Mesendoderm (in vitro differentiated cells): ENCODE measurements at regions not wholly inside any gene's neighbourhood (a gene's known extent, or its start where the extent isn't known, plus 50 kb on each side); places are given as distances from the start of the nearest gene placed in this dataset.

Source experiments
- DNase-seq: peaks from one replicate; pipeline ENCODE4 v3.0.0; 2013
- H2AK5ac ChIP-seq: 2 replicates; pipeline ENCODE4 v1.6.1; 2013; ENCODE audit warnings: low read length, inconsistent platforms
- H2BK120ac ChIP-seq: 2 replicates; pipeline ENCODE4 v1.6.1; 2013; ENCODE audit warnings: low read depth, mild to moderate bottlenecking, low read length, moderate library complexity, mixed read lengths
- H2BK15ac ChIP-seq: replicated peaks from 2 replicates; pipeline ENCODE4 v1.6.1; 2013; ENCODE audit warnings: low read depth, mild to moderate bottlenecking, moderate library complexity
- H2BK5ac ChIP-seq: 2 replicates; pipeline ENCODE4 v1.6.1; 2013; ENCODE audit warnings: low read length, inconsistent platforms
- H3K18ac ChIP-seq: 2 replicates; pipeline ENCODE4 v1.6.1; 2013; ENCODE audit warnings: mild to moderate bottlenecking, low read length, mixed read lengths
- H3K23ac ChIP-seq: one replicate; pipeline ENCODE4 v1.6.1; 2013; ENCODE audit warnings: low read length
- H3K27ac ChIP-seq: 2 replicates; pipeline ENCODE4 v1.5.1; 2013; ENCODE audit warnings: low read depth, mild to moderate bottlenecking, inconsistent platforms, low read length, moderate library complexity
- H3K27me3 ChIP-seq: 2 replicates; pipeline ENCODE4 v1.6.1; 2013; ENCODE audit warnings: low read length, control low read depth, mild to moderate bottlenecking, inconsistent platforms; ENCODE audit not compliant: insufficient read depth, poor library complexity
- H3K36me3 ChIP-seq: 2 replicates; pipeline ENCODE4 v1.6.1; 2013; ENCODE audit warnings: low read length, inconsistent platforms; ENCODE audit not compliant: control insufficient read depth, insufficient read depth
- H3K4ac ChIP-seq: one replicate; pipeline ENCODE4 v1.6.1; 2013; ENCODE audit warnings: low read depth, mild to moderate bottlenecking, low read length, moderate library complexity
- H3K4me1 ChIP-seq: 2 replicates; pipeline ENCODE4 v1.6.1; 2013; ENCODE audit warnings: low read depth, low read length, inconsistent platforms; ENCODE audit not compliant: control insufficient read depth
- H3K4me2 ChIP-seq: 2 replicates; pipeline ENCODE4 v1.6.1; 2013; ENCODE audit warnings: low read length
- H3K4me3 ChIP-seq: 2 replicates; pipeline ENCODE4 v1.5.1; 2013; ENCODE audit warnings: mild to moderate bottlenecking, low read length
- H3K56ac ChIP-seq: one replicate; pipeline ENCODE4 v1.6.1; 2013; ENCODE audit warnings: low read length
- H3K79me1 ChIP-seq: 2 replicates; pipeline ENCODE4 v1.6.1; 2013; ENCODE audit warnings: low read length, inconsistent platforms
- H3K79me2 ChIP-seq: 2 replicates; pipeline ENCODE4 v1.6.1; 2013; ENCODE audit warnings: mild to moderate bottlenecking, low read length; ENCODE audit not compliant: control insufficient read depth, insufficient read depth
- H3K9ac ChIP-seq: 2 replicates; pipeline ENCODE4 v1.6.1; 2013; ENCODE audit warnings: low read length, inconsistent platforms
- H4K5ac ChIP-seq: one replicate; pipeline ENCODE4 v1.6.1; 2013; ENCODE audit warnings: low read length
- H4K8ac ChIP-seq: one replicate; pipeline ENCODE4 v1.6.1; 2013; ENCODE audit warnings: low read depth, mild to moderate bottlenecking, control low read depth, low read length, moderate library complexity
- WGBS: extraction: QIAGEN DNeasy Blood & Tissue Kit; methylation state at CpG from one replicate; pipeline ENCODE4 v1.1.7; 2013; ENCODE audit warnings: low lambda C conversion rate, missing lambda C conversion rate; ENCODE audit not compliant: insufficient coverage; ENCODE audit errors: extremely low coverage; 5-methylcytosine and 5-hydroxymethylcytosine counted together

DNA sequence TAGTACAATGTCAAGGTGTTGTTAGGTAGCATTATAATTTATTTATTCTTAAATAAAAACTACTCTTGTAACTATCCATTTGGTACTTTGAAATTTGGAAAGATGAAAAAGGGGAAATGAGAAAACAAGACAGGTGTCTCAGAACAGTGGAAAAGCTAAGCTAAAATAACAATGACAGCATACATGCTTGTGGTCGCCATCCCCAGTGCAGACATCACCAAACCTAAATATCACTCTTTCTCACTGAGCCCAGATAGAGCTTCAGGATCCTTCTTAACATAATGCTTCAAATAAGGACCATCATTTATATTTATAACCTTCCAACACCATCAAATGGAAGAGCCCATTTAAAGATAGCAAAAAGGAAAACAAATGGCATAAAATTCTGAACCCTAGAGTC is 434.4 kb upstream of the BRINP1 start:
- Histone ChIP-seq H3K4me3 (no peak overlapping the region), H4K5ac (no peak overlapping the region), H4K8ac (peak overlapping the region; percentile 28), H3K4me1 (no peaks in the 10 kb centered on the region), H3K27me3 (no peaks in the 10 kb centered on the region), H3K56ac (no peak overlapping the region), H3K9ac (no peak overlapping the region), H2BK120ac (no peak overlapping the region), H3K18ac (no peak overlapping the region), H3K27ac (no peak overlapping the region), H3K23ac (no peak overlapping the region), H2BK15ac (no peak overlapping the region), H3K36me3 (no peaks in the 10 kb centered on the region), H3K79me1 (no peaks in the 10 kb centered on the region), H2BK5ac (no peak overlapping the region), H2AK5ac (no peak overlapping the region), H3K4me2 (no peak overlapping the region), H3K79me2 (no peaks in the 10 kb centered on the region), H3K4ac (no peak overlapping the region)
- DNase-seq: no peak
- WGBS: no CpG with 5 or more reads among the region's 1 CpG

DNA sequence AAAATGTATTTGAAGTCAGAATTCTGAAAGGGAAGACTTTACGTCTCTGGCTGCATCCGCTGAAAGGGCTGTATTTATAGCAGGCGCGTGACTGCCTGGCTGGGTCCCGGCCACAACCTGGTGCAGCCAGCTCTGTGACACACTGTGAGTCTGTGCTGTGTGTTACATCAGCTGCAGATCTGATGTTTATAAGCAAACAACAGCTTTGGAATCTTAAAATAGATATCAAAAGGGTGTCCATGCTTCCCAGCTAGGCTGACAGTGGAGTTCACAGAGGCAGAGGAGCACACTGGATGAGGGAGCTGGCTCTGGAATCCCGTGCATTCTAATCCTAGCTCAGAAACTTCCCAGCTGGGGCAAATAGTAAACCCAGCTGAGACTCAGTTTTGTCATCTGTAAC is 433.4 kb upstream of the BRINP1 start:
- Histone ChIP-seq H2BK120ac (no peak overlapping the region), H3K4ac (no peak overlapping the region), H4K8ac (no peak overlapping the region), H3K4me1 (no peaks in the 10 kb centered on the region), H3K36me3 (no peaks in the 10 kb centered on the region), H2BK5ac (no peak overlapping the region), H3K18ac (no peak overlapping the region), H3K27me3 (no peaks in the 10 kb centered on the region), H4K5ac (no peak overlapping the region), H3K4me3 (no peak overlapping the region), H2AK5ac (no peak overlapping the region), H3K79me2 (no peaks in the 10 kb centered on the region), H3K56ac (no peak overlapping the region), H3K23ac (no peak overlapping the region), H3K79me1 (no peaks in the 10 kb centered on the region), H2BK15ac (no peak overlapping the region), H3K4me2 (no peak overlapping the region), H3K9ac (no peak overlapping the region), H3K27ac (no peak overlapping the region)
- no CpG with 5 or more reads among the region's 6 CpGs for WGBS
- no peak for DNase-seq

DNA sequence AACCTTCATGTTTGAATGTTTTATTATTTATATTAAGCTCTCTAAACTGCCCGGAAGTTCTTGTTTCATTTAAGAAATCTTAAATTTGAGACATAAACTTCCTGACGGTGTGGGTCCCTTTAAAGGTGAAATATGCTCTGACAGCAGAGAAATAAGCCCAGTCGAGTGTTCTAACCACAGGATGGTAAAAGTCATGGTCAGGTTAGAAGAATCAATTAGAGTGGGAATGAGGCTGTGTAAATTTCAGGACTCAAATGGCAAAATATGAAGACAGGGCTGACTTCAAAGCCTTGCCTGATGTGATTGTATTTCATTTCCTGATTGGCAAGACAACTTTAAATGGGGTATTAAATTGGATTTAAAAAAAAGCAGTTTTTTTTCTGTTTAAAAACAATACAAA is 432.9 kb upstream of the BRINP1 start:
- Histone ChIP-seq H3K56ac (no peak overlapping the region), H4K8ac (no peak overlapping the region), H3K36me3 (no peaks in the 10 kb centered on the region), H3K4me3 (no peak overlapping the region), H2BK120ac (no peak overlapping the region), H2BK15ac (no peak overlapping the region), H3K4me1 (no peaks in the 10 kb centered on the region), H3K18ac (no peak overlapping the region), H3K4ac (no peak overlapping the region), H3K27ac (no peak overlapping the region), H2AK5ac (no peak overlapping the region), H3K4me2 (no peak overlapping the region), H2BK5ac (no peak overlapping the region), H3K23ac (no peak overlapping the region), H4K5ac (no peak overlapping the region), H3K27me3 (no peaks in the 10 kb centered on the region), H3K79me2 (no peaks in the 10 kb centered on the region), H3K9ac (no peak overlapping the region), H3K79me1 (no peaks in the 10 kb centered on the region)
- DNase-seq: no peak
- no CpG with 5 or more reads among the region's 3 CpGs for WGBS

DNA sequence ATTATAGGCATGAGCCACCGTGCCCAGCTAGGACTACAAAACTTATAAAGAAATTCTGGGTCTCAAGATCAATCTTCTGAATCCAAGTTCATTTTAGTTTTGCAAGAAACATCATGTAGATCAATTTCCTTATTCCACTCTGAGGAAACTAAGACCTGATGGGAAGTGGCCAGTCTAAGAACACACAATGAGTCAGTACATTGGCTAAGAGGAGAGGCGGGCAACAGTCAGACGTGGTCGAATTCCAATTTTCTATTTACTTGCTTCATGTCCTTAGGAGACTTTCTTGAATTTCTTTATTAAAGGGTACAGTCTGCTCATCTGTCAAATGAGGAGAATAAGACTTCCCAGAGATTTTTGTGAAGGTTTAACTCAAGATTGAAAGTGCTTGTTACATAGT is 432.1 kb upstream of the BRINP1 start:
- no peaks in the 10 kb centered on the region for H3K79me1 ChIP-seq
- no peaks in the 10 kb centered on the region for H3K4me1 ChIP-seq
- no peak overlapping the region for H2BK5ac ChIP-seq
- no peak overlapping the region for H2AK5ac ChIP-seq
- no peak overlapping the region for H3K23ac ChIP-seq
- no peak overlapping the region for H3K4ac ChIP-seq
- no peak overlapping the region for H3K9ac ChIP-seq
- no peak overlapping the region for H3K27ac ChIP-seq
- H4K8ac ChIP-seq: no peak overlapping the region
- no peak overlapping the region for H2BK15ac ChIP-seq
- no peak overlapping the region for H2BK120ac ChIP-seq
- no peaks in the 10 kb centered on the region for H3K79me2 ChIP-seq
- H4K5ac ChIP-seq: no peak overlapping the region
- H3K56ac ChIP-seq: no peak overlapping the region
- DNase-seq: no peak
- H3K27me3 ChIP-seq: no peaks in the 10 kb centered on the region
- no peak overlapping the region for H3K18ac ChIP-seq
- no peak overlapping the region for H3K4me2 ChIP-seq
- no CpG with 5 or more reads among the region's 4 CpGs for WGBS
- H3K4me3 ChIP-seq: no peak overlapping the region
- no peaks in the 10 kb centered on the region for H3K36me3 ChIP-seq

DNA sequence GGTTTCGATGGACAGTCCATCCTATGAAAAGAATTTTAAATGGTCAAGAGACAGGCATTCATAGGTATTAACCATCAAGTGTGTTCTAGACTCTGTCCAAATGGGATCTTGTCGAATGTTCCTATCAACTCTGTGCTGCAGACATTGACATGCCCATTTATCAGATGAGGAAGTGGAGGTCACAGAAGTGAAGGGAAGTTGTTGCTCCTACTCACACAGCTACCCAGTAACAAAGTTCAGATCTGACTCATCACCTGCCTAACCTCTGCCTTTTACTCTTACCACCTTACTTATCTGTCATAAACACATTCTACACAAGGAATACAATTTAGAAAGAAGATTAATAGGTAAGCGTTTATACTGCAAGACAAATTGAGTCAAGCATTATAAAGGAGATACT is 426.2 kb upstream of the BRINP1 start:
- H3K4me3 ChIP-seq: no peak overlapping the region
- H3K79me1 ChIP-seq: no peaks in the 10 kb centered on the region
- H3K9ac ChIP-seq: no peak overlapping the region
- no peaks in the 10 kb centered on the region for H3K4me1 ChIP-seq
- H3K23ac ChIP-seq: no peak overlapping the region
- H3K56ac ChIP-seq: no peak overlapping the region
- no CpG with 5 or more reads among the region's 3 CpGs for WGBS
- H2BK120ac ChIP-seq: no peak overlapping the region
- H3K27ac ChIP-seq: no peak overlapping the region
- no peaks in the 10 kb centered on the region for H3K79me2 ChIP-seq
- H2BK5ac ChIP-seq: no peak overlapping the region
- H3K4ac ChIP-seq: no peak overlapping the region
- no peaks in the 10 kb centered on the region for H3K27me3 ChIP-seq
- no peak overlapping the region for H3K18ac ChIP-seq
- H3K4me2 ChIP-seq: no peak overlapping the region
- no peak overlapping the region for H4K8ac ChIP-seq
- H2BK15ac ChIP-seq: no peak overlapping the region
- H2AK5ac ChIP-seq: no peak overlapping the region
- no peak overlapping the region for H4K5ac ChIP-seq
- DNase-seq: no peak
- H3K36me3 ChIP-seq: no peaks in the 10 kb centered on the region

DNA sequence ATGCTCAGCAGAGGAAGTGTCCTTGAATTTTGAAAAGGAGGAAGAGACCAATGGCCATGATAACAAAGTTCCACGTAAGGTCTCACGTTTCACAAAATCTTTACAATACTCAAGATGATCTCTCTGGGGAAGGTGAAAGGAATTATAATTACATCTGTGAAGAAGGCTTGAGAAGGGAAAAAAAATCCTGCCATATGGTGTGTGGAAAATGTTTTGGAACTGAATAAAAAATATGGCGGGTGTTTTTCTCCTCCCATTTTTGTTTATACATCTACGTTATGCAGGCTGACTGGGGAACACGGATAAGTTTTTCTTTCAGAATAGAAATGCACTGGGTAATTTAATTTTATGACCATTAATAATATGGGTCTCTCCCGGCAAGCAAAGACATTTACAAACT is 425.6 kb upstream of the BRINP1 start:
- Histone ChIP-seq H3K27me3 (no peaks in the 10 kb centered on the region), H4K8ac (no peak overlapping the region), H3K4me2 (no peak overlapping the region), H3K27ac (no peak overlapping the region), H3K36me3 (no peaks in the 10 kb centered on the region), H2BK5ac (no peak overlapping the region), H3K9ac (no peak overlapping the region), H3K4me3 (no peak overlapping the region), H4K5ac (no peak overlapping the region), H3K4ac (no peak overlapping the region), H3K79me1 (no peaks in the 10 kb centered on the region), H2BK15ac (no peak overlapping the region), H3K56ac (no peak overlapping the region), H3K18ac (no peak overlapping the region), H3K79me2 (no peaks in the 10 kb centered on the region), H3K4me1 (no peaks in the 10 kb centered on the region), H3K23ac (no peak overlapping the region), H2AK5ac (no peak overlapping the region), H2BK120ac (no peak overlapping the region)
- no CpG with 5 or more reads among the region's 6 CpGs for WGBS
- no peak for DNase-seq
